GM12864 (cell line): ENCODE measurements at regions not wholly inside any gene's neighbourhood (a gene's known extent, or its start where the extent isn't known, plus 50 kb on each side); places are given as distances from the start of the nearest gene placed in this dataset.

ENCODE experiments used
- DNase-seq: peaks from one replicate; pipeline ENCODE4 v3.0.0-alpha.2; 2011; ENCODE audit warnings: low read depth
- H3K4me3 ChIP-seq: 2 replicates; pipeline ENCODE4 v1.5.1; 2011; ENCODE audit warnings: mild to moderate bottlenecking, low read depth, low read length, control low read depth
- CTCF ChIP-seq: IDR thresholded peaks from 2 replicates; pipeline ENCODE4 v1.5.1; 2011; ENCODE audit warnings: low read depth, mild to moderate bottlenecking, moderate library complexity, low read length, control low read depth, inconsistent platforms; ENCODE audit errors: missing control alignments

- TF ChIP-seq CTCF, result no peak
Measured at GRCh38 chr6:103872233-103872632, 987.5 kb downstream of the HACE1 start.

GRCh38 chr6:103870970-103871369, 988.7 kb downstream of the HACE1 start:
- no peak overlapping the region for H3K4me3 ChIP-seq
- TF ChIP-seq CTCF, result no peak

More at GRCh38 chr6:103872233-103872632, 987.5 kb downstream of the HACE1 start:
- DNase-seq, result no peak
- H3K4me3 ChIP-seq, result no peak overlapping the region

GRCh38 chr6:103862297-103862696, 997.4 kb downstream of the HACE1 start:
- no peak for TF ChIP-seq CTCF
- no peak overlapping the region for H3K4me3 ChIP-seq
- no peak for DNase-seq

More at GRCh38 chr6:103870970-103871369, 988.7 kb downstream of the HACE1 start:
- DNase-seq, result no peak

DNA sequence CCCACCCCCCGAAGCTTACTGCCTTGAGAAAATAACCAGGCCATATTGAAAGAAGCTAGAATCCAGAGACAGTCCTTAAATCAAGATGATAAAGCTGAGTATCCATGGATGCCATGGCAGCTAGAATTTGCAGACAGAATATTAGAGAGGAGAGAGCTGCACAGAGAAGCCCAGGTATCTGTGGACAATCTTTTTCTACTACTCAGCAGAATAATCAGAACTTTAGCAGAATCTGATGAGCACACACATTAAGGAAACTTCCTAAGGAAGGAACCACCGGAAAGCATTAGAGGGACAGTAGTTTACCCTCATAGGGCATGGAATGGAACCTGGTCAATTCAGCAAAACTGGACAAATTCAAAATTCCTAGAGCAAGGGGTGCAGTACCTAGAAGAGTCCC, 1001.7 kb downstream of the HACE1 start:
- no peak for TF ChIP-seq CTCF
- H3K4me3 ChIP-seq, result no peak overlapping the region
- DNase-seq, result no peak

DNA sequence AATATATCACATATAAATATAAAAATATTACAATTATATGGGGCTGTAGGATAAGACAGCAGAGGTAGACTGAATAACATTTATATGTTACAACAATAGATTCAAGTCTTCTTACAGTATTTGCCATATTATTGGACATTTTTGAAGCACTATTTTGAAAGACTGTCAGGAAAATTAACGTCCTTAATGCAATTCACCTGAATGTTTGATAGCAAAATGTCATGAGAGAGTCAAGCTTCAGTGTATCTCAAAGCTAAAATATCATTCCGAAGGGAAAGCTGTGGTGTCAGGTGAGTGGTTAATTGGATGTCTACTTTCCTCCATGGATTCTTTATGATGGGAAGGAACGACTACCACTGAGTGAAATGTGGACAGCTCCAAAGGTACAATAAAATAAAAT, 1004.0 kb downstream of the HACE1 start:
- H3K4me3 ChIP-seq, result no peak overlapping the region
- no peak for TF ChIP-seq CTCF

GRCh38 chr6:103854059-103854458, 1005.7 kb downstream of the HACE1 start:
- no peak for TF ChIP-seq CTCF
- no peak overlapping the region for H3K4me3 ChIP-seq
- no peak for DNase-seq

More for the DNA sequence above, 1004.0 kb downstream of the HACE1 start:
- DNase-seq, result no peak

- no peak overlapping the region for H3K4me3 ChIP-seq
- TF ChIP-seq CTCF, result no peak
Measured at GRCh38 chr6:103838457-103838856, 1021.3 kb downstream of the HACE1 start.

More at GRCh38 chr6:103838457-103838856, 1021.3 kb downstream of the HACE1 start:
- DNase-seq, result no peak
